CD4-positive, alpha-beta T cell treated with Interleukin-1 beta for 1 hour (primary cell): ENCODE measurements at regions not wholly inside any gene's neighbourhood (a gene's known extent, or its start where the extent isn't known, plus 50 kb on each side); places are given as distances from the start of the nearest gene placed in this dataset.

ENCODE experiments used
- DNase-seq, 2 donors: peaks; one replicate each; pipeline ENCODE4 v3.0.0-alpha.2; 2020 to 2022

DNA sequence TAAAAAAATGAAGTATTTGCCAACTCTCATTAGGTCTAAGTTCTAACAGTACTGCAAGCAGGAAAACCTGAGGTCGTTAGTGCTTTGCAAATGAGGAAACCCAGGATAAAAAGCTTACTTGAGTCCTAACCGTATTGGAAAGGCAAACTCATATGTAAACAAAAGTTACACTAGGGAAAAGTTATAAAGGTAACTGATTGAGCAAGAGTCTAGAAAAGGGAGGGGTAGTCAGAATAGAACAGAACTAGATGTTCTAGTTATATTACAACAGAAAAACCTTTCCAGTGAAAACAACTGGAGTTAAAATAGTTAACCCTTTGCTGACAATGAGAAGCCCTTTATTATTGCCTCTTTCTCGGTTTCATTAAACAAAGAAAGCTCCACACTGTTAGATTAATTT lies 66.4 kb upstream of the MAOA start:
- DNase-seq = no peak

DNA sequence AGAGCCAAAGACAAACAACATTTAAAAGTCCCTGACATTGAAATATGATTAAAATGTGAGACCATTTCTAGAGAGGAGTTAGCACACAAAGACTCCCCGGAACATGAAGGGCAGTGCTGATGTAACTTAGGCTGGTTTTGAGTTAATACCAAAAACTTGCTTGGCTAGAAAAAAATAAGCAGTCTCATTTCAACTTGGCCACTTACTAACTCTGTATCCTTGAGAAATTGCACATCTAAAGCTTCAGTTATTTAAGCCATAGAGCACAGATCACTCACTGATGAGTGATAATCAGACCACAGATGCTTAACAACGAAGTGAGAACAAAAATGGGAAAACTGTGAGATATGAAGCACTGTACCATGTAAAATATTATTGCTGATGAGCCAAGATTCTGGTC lies 65.9 kb upstream of the MAOA start:
- no peak for DNase-seq

DNA sequence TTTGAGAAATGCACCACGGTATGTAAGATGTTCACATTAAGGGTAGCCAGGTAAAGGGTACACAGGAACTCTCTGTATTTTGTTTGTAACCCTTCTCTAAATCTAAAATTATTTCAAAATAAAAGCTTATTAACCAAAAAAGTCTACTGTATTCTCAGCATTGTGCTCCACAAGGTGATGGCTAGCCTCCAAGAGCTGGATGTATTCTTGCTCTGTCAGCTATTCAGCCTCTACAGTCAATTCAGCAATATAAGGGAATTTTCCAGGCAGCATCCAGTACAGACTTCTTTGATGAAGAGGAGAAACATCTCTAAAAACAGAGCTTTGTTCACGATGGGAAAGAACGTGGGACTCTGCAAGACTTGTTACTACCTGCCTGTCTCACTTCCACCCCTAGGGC lies 63.5 kb upstream of the MAOA start:
- DNase-seq = no peak

DNA sequence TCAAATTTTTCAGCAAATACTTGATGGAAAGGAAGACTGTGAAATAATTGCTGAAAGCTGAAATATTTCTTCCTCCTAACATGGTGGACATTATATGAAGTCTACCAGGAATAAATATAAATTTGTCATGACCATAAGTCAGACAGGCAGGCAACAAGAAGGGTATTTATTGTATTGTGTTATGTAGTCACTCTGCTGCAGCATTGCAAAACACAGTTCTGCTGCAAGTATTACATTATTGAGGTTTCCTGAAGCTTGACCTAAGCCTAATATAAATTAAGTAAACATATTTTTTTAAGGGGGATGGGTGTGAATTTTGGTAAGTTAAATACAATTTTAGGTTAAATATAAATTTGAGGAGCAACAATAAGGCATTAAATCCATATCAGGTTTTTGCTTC lies 60.2 kb upstream of the MAOA start:
- DNase-seq = no peak

DNA sequence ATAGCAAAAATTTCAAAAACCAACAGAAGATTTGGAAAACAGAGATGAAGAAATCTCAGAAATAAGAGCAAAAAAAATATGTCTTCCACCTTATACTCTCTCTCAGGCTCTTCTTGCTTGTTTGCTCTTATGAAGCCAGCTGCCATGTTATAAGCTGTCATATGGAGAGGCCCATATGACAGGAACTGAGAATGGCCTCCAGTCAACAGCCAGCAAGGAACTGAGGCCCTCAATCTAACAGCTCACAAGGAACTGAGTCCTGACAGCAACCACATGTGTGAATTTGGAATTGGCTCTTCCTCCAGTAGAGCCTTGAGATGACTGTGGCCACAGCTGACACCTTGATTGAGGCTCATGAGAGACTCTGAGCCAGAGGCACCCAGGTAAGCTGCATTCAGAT lies 51.3 kb upstream of the MAOA start:
- no peak for DNase-seq

DNA sequence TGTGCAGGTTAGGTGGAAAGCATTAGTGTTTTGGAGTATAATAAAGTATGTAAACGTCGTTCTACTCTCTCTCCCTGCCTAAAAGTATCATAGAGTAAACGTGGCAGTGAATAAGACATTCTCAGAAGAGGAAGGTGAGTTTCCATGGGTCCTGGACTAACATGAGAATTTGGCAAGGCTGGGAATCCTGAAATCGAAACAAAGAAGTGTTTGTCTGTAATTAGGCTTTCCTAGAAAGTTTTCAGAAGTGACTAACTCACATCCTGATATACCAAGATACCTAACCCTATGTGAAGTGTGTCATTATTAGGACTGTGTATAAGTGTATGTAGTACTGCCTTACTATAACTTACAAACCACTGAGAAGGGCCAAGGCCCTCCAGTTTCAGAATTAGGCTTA lies 50.7 kb upstream of the MAOA start:
- no peak for DNase-seq
